CD4-positive, alpha-beta T cell treated with Interleukin-17A for 4 hours (primary cell): ENCODE measurements at regions not wholly inside any gene's neighbourhood (a gene's known extent, or its start where the extent isn't known, plus 50 kb on each side); places are given as distances from the start of the nearest gene placed in this dataset.
"Not testable (repeated sequence)": the region's sequence is repeated elsewhere in the genome, so short reads cannot be mapped to it uniquely, and the experiment has no call there.

Source experiments
- DNase-seq: peaks from one replicate; pipeline ENCODE4 v3.0.0-alpha.2; 2020; ENCODE audit warnings: mixed read lengths

- DNase-seq: no peak
These were observed 424.8 kb upstream of the EPHA5 start for GRCh38 chr4:66095065-66095464.

DNA sequence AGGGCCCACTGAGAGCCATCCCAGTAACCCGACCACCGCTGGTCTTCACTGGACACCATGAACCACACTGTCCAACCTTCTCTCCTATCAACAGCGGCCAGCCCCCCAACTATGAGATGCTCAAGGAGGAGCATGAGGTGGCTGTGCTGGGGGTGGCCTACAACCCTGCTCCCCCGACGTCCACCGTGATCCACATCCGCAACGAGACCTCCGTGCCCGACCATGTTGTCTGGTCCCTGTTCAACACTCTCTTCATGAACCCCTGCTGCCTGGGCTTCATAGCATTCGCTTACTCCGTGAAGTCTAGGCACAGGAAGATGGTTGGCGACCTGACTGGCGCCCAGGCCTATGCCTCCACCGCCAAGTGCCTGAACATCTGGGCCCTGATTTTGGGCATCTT lies 423.8 kb upstream of the EPHA5 start:
- DNase-seq: no peak

GRCh38 chr4:66091786-66092185 lies 421.5 kb upstream of the EPHA5 start:
- DNase-seq: no peak

GRCh38 chr4:66073961-66074360 lies 403.7 kb upstream of the EPHA5 start:
- no peak for DNase-seq

DNA sequence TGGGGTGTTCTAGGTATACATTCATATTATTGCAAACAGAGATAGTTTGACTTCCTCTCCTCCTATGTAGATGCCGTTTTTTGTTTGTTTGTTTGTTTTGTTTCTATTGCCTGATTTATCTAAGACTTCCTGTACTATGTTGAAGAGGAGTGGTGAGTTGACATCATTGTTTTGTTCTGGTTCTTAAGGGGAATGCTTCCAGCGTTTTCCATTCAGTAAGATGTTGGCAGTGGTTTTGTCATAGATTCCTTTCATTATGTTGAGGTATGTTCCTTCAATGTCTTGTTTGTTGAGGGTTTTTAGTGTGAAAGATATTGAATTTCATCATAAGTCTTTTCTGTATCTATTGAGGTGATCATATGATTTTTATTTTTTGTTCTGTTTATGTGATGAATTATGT lies 401.6 kb upstream of the EPHA5 start:
- no peak for DNase-seq

DNA sequence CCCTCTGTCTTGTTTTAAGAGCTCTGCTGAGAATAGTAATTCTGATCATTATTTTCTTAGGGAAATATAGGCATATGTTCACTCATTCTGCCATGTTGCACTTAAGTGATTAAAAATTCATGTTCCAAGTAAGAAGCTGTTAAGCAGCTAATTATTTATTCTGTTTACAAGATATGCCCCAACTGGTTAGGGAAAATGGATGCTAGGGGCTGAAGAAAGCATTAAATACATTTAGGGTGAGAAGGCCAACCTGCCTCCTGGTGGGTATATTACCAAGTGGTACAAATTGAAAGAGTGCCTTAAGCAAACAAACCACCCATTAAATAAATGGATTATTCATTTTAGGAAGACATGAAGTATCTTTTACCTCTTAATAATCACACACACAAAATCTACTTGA lies 392.6 kb upstream of the EPHA5 start:
- no peak for DNase-seq

GRCh38 chr4:66062044-66062443 lies 391.8 kb upstream of the EPHA5 start:
- no peak for DNase-seq

- no peak for DNase-seq
These were observed 389.3 kb upstream of the EPHA5 start for GRCh38 chr4:66059556-66059955.

- no peak for DNase-seq
These were observed 388.8 kb upstream of the EPHA5 start for GRCh38 chr4:66059136-66059535.

- no peak for DNase-seq
These were observed 385.7 kb upstream of the EPHA5 start for GRCh38 chr4:66055999-66056398.

DNA sequence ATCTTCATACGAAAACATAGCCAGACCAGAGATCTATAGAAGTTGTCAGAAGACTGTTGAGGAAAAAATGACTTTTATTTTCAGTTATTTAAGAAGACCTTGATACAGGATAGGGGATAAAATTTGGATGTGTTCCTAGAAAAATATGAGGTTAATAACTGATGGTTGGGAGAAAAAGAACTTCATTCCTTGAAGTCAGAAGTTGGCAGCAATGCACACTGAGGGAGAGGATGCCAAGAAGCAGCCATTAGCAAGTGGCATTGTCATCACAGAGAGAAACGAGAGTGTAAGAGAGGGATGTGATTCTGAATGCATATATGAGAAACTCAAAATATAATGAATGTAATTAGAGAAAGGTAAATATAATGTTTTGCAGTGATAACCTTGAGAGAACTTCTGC lies 382.1 kb upstream of the EPHA5 start:
- DNase-seq: no peak

GRCh38 chr4:66048861-66049260 lies 378.6 kb upstream of the EPHA5 start:
- DNase-seq: no peak

DNA sequence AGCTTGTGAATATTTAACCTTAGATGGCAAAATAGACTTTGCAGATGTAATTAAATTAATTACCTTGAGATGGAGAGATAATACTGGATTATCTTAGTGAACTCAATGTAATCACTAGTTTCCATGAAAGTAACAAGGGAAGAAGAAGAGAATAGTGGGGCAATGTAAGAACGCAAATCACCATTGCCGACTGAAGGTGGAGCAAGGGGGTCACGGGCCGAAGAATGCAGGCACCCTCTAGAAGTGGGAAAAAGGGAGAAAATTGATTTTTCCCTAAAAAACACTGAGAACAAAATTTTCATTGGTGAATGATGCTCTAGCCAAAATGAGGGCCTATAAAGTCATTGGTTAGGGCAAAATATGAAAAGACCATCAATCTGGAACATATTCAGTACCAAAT lies 375.6 kb upstream of the EPHA5 start:
- no peak for DNase-seq

GRCh38 chr4:66035701-66036100 lies 365.4 kb upstream of the EPHA5 start:
- DNase-seq: no peak

- no peak for DNase-seq
These were observed 364.4 kb upstream of the EPHA5 start for GRCh38 chr4:66034671-66035070.

DNA sequence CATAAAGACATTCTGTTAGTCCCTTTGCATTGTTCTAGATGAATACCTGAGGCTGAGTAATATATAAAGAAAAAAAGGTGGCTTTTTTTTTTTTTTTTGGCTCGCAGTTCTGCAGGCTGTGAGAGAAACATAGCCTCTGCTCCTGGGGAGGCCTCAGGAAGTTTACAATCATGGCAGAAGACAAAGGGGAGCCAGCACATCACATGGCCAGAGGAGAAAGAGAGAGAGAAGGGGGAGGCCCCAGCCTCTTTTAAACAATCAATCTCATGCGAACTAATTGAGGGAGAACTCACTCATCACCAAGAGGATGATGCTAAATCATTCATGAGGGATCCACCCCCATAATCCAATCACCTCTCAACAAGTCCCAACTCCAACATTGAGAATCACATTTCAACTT lies 364.0 kb upstream of the EPHA5 start:
- no peak for DNase-seq

DNA sequence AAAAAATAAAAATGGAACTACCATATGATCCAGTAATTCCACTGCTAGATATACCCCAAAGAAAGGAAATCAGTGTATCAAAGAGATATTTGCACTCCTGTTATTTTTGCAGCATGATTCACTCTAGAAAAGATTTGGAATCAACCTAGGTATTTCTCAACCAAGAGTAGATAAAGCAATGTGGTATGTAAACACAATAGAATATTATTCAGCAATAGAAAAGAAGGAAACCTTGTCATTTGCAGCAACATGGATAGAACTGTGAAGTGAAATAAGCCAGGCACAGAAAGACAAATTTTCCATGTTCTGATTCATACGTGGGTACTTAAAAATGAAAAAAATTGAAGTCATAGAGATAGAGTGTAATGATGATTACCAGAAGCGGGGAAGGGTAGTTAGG lies 362.3 kb upstream of the EPHA5 start:
- DNase-seq: no peak

GRCh38 chr4:66028668-66029067 lies 358.4 kb upstream of the EPHA5 start:
- no peak for DNase-seq

- no peak for DNase-seq
These were observed 352.8 kb upstream of the EPHA5 start for GRCh38 chr4:66023061-66023460.

DNA sequence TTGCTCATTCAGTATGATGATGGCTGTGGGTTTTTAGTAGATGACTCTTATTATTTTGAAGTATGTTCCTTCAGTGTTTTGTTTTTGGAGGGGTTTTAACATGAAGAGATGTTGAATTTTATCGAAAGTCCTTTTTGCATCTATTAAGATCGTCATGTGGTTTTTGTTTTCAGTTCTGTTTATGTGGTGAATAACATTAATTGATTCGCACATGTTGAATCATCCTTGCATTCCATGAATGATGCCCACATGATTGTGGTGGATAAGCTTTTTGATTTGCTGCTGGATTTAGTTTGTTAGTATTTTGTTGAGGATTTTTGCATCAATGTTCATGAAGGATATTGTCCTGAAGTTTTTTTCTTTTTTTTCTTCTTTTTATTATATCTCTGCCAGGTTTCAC lies 347.4 kb upstream of the EPHA5 start:
- no peak for DNase-seq

DNA sequence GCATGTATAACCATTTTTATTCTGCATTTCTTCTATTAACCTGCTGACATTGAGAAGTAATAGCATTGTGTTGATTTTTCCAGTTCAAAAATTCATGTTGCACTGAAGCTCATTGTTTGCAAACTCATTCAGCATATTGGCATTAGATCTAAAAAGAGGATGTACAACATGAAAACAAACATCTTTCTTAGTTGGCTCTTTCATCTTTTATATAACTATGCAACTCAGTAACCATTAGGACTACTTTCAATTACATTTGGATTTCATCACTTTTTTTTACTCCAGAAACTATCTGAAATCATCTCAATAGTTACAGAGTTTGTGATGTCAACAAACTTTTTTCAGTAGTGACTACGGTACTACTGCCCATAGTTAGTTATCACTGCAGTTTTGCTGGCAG lies 346.0 kb upstream of the EPHA5 start:
- no peak for DNase-seq

GRCh38 chr4:66014146-66014765 lies 344.0 kb upstream of the EPHA5 start:
- DNase-seq: no peak

- DNase-seq: no peak
These were observed 330.3 kb upstream of the EPHA5 start for GRCh38 chr4:66000510-66001117.

- DNase-seq: no peak
These were observed 329.2 kb upstream of the EPHA5 start for GRCh38 chr4:65999518-65999871.

GRCh38 chr4:65998807-65999517 lies 328.7 kb upstream of the EPHA5 start:
- DNase-seq: not testable (repeated sequence)
